ENCODE measurements at regions not wholly inside any gene's neighbourhood (a gene's known extent, or its start where the extent isn't known, plus 50 kb on each side); places are given as distances from the start of the nearest gene placed in this dataset.

DNA sequence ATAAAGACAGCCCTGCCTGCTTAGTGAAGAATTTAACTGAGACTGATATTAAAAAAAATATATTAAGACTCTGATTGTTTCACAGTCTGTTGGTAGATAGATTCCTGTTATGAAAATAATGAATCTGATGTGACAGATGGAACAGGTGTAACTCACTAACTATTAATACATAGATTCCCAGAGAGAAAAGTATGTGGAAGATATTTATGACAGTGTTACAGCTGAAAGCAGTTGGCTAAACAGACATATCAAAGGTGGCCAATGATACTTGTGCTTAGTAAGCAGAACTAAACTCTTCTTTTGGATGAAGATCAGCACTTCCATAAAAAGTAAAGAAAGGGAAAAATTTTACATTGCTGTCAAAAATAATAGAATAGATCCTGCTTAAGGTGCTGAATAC lies 598.2 kb upstream of the CA10 start:
- no peak overlapping the region for H3K27ac ChIP-seq
- H4K20me1 ChIP-seq (ENCODE audit: insufficient read depth): no peaks in the 10 kb centered on the region
- no peaks in the 10 kb centered on the region for H3K27me3 ChIP-seq (ENCODE audit: insufficient read depth, low read depth)
- H3K36me3 ChIP-seq (ENCODE audit: insufficient read depth): no peaks in the 10 kb centered on the region
- TF ChIP-seq, protein P1, sequence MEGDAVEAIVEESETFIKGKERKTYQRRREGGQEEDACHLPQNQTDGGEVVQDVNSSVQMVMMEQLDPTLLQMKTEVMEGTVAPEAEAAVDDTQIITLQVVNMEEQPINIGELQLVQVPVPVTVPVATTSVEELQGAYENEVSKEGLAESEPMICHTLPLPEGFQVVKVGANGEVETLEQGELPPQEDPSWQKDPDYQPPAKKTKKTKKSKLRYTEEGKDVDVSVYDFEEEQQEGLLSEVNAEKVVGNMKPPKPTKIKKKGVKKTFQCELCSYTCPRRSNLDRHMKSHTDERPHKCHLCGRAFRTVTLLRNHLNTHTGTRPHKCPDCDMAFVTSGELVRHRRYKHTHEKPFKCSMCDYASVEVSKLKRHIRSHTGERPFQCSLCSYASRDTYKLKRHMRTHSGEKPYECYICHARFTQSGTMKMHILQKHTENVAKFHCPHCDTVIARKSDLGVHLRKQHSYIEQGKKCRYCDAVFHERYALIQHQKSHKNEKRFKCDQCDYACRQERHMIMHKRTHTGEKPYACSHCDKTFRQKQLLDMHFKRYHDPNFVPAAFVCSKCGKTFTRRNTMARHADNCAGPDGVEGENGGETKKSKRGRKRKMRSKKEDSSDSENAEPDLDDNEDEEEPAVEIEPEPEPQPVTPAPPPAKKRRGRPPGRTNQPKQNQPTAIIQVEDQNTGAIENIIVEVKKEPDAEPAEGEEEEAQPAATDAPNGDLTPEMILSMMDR (conservative IDR thresholded peaks at IDR 0.05; ENCODE audit: low read depth, low read length): no peak
- H2AFZ ChIP-seq (ENCODE audit: low read depth): no peak overlapping the region
- no peak overlapping the region for H3K9ac ChIP-seq
- no peaks in the 10 kb centered on the region for H3K4me1 ChIP-seq (ENCODE audit: low read depth, poor library complexity, severe bottlenecking)
- H3K4me2 ChIP-seq: no peak overlapping the region
- no peaks in the 10 kb centered on the region for H3K79me2 ChIP-seq (ENCODE audit: insufficient read depth, low read depth)
- H3K4me3 ChIP-seq (IDR thresholded peaks at IDR 0.05; ENCODE audit: insufficient read depth, low read depth, low read length): no peak overlapping the region

DNA sequence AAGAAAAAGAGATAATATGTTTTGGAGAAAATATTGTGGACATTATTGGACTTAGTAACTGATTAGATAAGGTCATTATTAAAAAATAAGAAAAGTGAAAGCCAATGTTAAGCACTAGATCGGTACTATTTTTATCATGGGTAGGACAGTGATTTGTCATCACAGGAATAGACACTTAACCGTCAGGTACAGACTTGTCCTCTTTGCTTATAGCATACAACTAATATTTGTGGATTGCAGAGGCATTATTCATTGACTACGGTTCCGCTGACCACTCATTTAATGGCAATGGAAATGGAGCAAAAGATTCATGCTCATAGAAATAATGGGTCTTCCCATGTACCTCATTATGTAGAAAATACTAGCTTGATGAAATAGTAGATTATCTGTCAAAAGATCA lies 596.3 kb upstream of the CA10 start:
- Histone ChIP-seq H3K4me1 (ENCODE audit: low read depth, poor library complexity, severe bottlenecking) (no peaks in the 10 kb centered on the region), H3K79me2 (ENCODE audit: insufficient read depth, low read depth) (no peaks in the 10 kb centered on the region), H3K4me2 (no peak overlapping the region), H2AFZ (ENCODE audit: low read depth) (no peak overlapping the region), H3K9ac (no peak overlapping the region), H4K20me1 (ENCODE audit: insufficient read depth) (no peaks in the 10 kb centered on the region), H3K36me3 (ENCODE audit: insufficient read depth) (no peaks in the 10 kb centered on the region), H3K27me3 (ENCODE audit: insufficient read depth, low read depth) (no peaks in the 10 kb centered on the region), H3K4me3 (IDR thresholded peaks at IDR 0.05; ENCODE audit: insufficient read depth, low read depth, low read length) (no peak overlapping the region), H3K27ac (no peak overlapping the region)
- TF ChIP-seq, protein P1 (conservative IDR thresholded peaks at IDR 0.05; ENCODE audit: low read depth, low read length): no peak

DNA sequence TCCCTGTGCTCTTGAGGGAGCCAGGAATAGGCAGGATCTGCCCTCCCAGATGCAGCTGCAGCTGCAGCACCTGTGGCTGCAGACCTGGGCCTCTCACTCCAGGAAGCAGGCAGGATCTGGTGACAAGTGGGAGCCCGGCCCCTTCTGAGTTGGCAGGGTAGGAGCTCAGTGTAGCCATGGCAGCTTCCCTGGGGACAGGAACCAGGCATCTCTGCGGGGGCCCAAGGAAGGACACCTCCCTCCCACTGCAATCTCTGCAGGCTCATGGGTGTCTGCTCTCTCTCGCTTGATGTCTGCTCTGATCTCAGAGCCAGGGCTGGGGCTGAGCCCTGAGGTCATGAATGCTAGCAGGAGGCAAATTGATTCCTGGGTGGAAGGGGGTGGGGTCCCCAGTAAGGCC lies 592.5 kb upstream of the CA10 start:
- Histone ChIP-seq H2AFZ (ENCODE audit: low read depth) (no peak overlapping the region), H3K27ac (no peak overlapping the region), H3K4me3 (IDR thresholded peaks at IDR 0.05; ENCODE audit: insufficient read depth, low read depth, low read length) (no peak overlapping the region), H3K79me2 (ENCODE audit: insufficient read depth, low read depth) (no peaks in the 10 kb centered on the region), H3K4me2 (no peak overlapping the region), H3K36me3 (ENCODE audit: insufficient read depth) (no peaks in the 10 kb centered on the region), H3K9ac (no peak overlapping the region), H3K27me3 (ENCODE audit: insufficient read depth, low read depth) (no peaks in the 10 kb centered on the region), H3K4me1 (ENCODE audit: low read depth, poor library complexity, severe bottlenecking) (no peaks in the 10 kb centered on the region), H4K20me1 (ENCODE audit: insufficient read depth) (no peaks in the 10 kb centered on the region)
- TF ChIP-seq, protein P1 (conservative IDR thresholded peaks at IDR 0.05; ENCODE audit: low read depth, low read length): no peak

DNA sequence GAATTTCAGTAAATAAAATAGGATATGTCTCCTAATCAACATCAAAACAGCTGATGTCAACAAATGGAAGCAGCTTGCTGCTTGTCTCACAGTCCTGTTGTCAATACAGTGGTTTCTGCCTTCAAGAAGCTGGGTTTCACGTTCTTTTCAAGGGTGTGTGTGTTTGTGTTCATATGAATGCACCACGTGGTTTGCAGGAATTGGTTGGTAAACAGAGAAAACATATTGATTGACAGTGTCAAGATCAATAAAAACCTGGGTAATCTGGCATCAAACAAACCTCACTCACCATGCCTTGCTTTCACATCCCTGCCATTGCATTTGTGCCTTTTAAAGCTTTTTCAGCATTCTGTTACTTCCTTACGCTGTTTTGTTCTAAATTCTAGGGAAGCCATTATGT lies 585.7 kb upstream of the CA10 start:
- Histone ChIP-seq H3K9ac (no peak overlapping the region), H3K27me3 (ENCODE audit: insufficient read depth, low read depth) (no peaks in the 10 kb centered on the region), H3K36me3 (ENCODE audit: insufficient read depth) (no peaks in the 10 kb centered on the region), H3K4me1 (ENCODE audit: low read depth, poor library complexity, severe bottlenecking) (no peaks in the 10 kb centered on the region), H3K27ac (no peak overlapping the region), H4K20me1 (ENCODE audit: insufficient read depth) (no peaks in the 10 kb centered on the region), H3K4me3 (IDR thresholded peaks at IDR 0.05; ENCODE audit: insufficient read depth, low read depth, low read length) (no peak overlapping the region), H2AFZ (ENCODE audit: low read depth) (no peak overlapping the region), H3K4me2 (no peak overlapping the region), H3K79me2 (ENCODE audit: insufficient read depth, low read depth) (no peaks in the 10 kb centered on the region)
- TF ChIP-seq, protein P1 (conservative IDR thresholded peaks at IDR 0.05; ENCODE audit: low read depth, low read length): no peak

DNA sequence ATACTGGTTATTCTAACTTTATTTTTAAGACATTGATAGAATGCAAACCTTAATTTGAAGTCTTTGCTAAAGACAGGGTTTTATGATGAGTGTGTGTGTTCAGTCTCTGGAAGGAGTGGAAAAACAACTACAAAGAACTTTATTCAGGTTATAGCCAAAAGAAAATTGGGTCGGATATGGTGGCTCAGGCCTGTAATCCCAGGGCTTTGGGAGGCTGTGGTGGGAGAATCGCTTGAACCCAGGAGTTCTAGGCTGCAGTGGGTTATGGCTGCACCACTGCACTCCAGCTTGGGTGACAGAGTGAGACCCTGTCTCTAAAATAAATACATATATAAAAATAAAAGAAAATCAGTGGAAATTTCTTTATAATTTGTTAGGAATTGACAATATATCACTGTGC lies 581.5 kb upstream of the CA10 start:
- H3K4me1 ChIP-seq (ENCODE audit: low read depth, poor library complexity, severe bottlenecking): no peaks in the 10 kb centered on the region
- no peaks in the 10 kb centered on the region for H3K27me3 ChIP-seq (ENCODE audit: insufficient read depth, low read depth)
- H3K36me3 ChIP-seq (ENCODE audit: insufficient read depth): no peaks in the 10 kb centered on the region
- no peak overlapping the region for H3K4me2 ChIP-seq
- H3K79me2 ChIP-seq (ENCODE audit: insufficient read depth, low read depth): no peaks in the 10 kb centered on the region
- H3K9ac ChIP-seq: no peak overlapping the region
- TF ChIP-seq, protein P1 (conservative IDR thresholded peaks at IDR 0.05; ENCODE audit: low read depth, low read length): no peak
- no peak overlapping the region for H2AFZ ChIP-seq (ENCODE audit: low read depth)
- H4K20me1 ChIP-seq (ENCODE audit: insufficient read depth): no peaks in the 10 kb centered on the region
- H3K4me3 ChIP-seq (IDR thresholded peaks at IDR 0.05; ENCODE audit: insufficient read depth, low read depth, low read length): no peak overlapping the region
- no peak overlapping the region for H3K27ac ChIP-seq
